HEK293 (cell line): ENCODE measurements at regions not wholly inside any gene's neighbourhood (a gene's known extent, or its start where the extent isn't known, plus 50 kb on each side); places are given as distances from the start of the nearest gene placed in this dataset.
"Not testable (repeated sequence)": the region's sequence is repeated elsewhere in the genome, so short reads cannot be mapped to it uniquely, and the experiment has no call there.

Experiments
- CTCF ChIA-PET: fragments of 350-600 bp; formaldehyde crosslinking; extraction: SDS; loops from one replicate; lab custom pipeline; 2021; ENCODE audit warnings: antibody characterized with exemption; lab: Yijun Ruan, JAX
- POLR2A ChIA-PET: fragments of 300-600 bp; formaldehyde crosslinking; extraction: SDS; loops from one replicate; lab custom pipeline; 2020; ENCODE audit warnings: antibody characterized with exemption, inconsistent platforms; lab: Yijun Ruan, JAX
- H3K27ac ChIP-seq: fragments of 200-500 bp; sonication (Bioruptor generic); 2 replicates; pipeline ENCODE4 v1.5.1; 2014; ENCODE audit warnings: low read depth, low read length, control low read depth, inconsistent platforms; ENCODE audit errors: extremely low read depth
- H3K36me3 ChIP-seq, 2 experiments: fragments of 200-500 bp in 1 of 2; sonication (Bioruptor generic) in 1 of 2; 1 replicate in 1 of 2; 2 replicates in 1 of 2; pipeline ENCODE4 v1.5.1; 2014 to 2017; ENCODE audit warnings: inconsistent platforms in 2 of 2, low read length in 2 of 2; ENCODE audit not compliant: control insufficient read depth in 2 of 2, insufficient read depth in 1 of 2
- H3K4me1 ChIP-seq: fragments of 200-500 bp; sonication (Bioruptor generic); 2 replicates; pipeline ENCODE4 v1.5.1; 2014; ENCODE audit warnings: mild to moderate bottlenecking, low read length, inconsistent platforms; ENCODE audit not compliant: control insufficient read depth, insufficient read depth
- H3K4me3 ChIP-seq: 2 replicates; pipeline ENCODE4 v1.5.1; 2011; ENCODE audit warnings: low read depth, mild to moderate bottlenecking, control low read depth, low read length, moderate library complexity
- H3K9me3 ChIP-seq: fragments of 200-500 bp; sonication (Bioruptor generic); 2 replicates; pipeline ENCODE4 v1.5.1; 2014; ENCODE audit warnings: low read depth, low read length, inconsistent platforms; ENCODE audit not compliant: control insufficient read depth, insufficient read depth
- KLF1 ChIP-seq: fragments of 450-650 bp; formaldehyde crosslinking; IDR thresholded peaks from 2 replicates; pipeline ENCODE4 v1.5.1; 2016; ENCODE audit warnings: missing biosample characterization, missing genetic modification characterization
- KLF8 ChIP-seq: fragments of 450-650 bp; formaldehyde crosslinking; IDR thresholded peaks from 2 replicates; pipeline ENCODE4 v1.5.1; 2016; ENCODE audit warnings: missing biosample characterization, missing genetic modification characterization
- RBAK ChIP-seq: fragments of 450-650 bp; formaldehyde crosslinking; IDR thresholded peaks from 2 replicates; pipeline ENCODE4 v1.5.1; 2016; ENCODE audit warnings: missing biosample characterization, missing genetic modification characterization
- SCRT2 ChIP-seq: fragments of 450-650 bp; formaldehyde crosslinking; IDR thresholded peaks from 2 replicates; pipeline ENCODE4 v1.5.1; 2016; ENCODE audit warnings: missing biosample characterization, missing genetic modification characterization
- SETDB1 ChIP-seq: IDR thresholded peaks from one replicate; pipeline ENCODE4 v1.6.1; 2017; ENCODE audit warnings: mild to moderate bottlenecking, low read length, moderate library complexity, mixed read lengths; ENCODE audit not compliant: insufficient read length
- SP3 ChIP-seq: fragments of 450-650 bp; formaldehyde crosslinking; IDR thresholded peaks from 2 replicates; pipeline ENCODE4 v1.5.1; 2016; ENCODE audit warnings: missing biosample characterization, missing genetic modification characterization
- SP7 ChIP-seq: fragments of 450-650 bp; formaldehyde crosslinking; IDR thresholded peaks from 2 replicates; pipeline ENCODE4 v1.5.1; 2016; ENCODE audit warnings: missing biosample characterization, missing genetic modification characterization
- TRIM28 ChIP-seq: IDR thresholded peaks from 2 replicates; pipeline ENCODE4 v1.6.1; 2011; ENCODE audit warnings: low read length, control low read depth, borderline replicate concordance
- ZBTB21 ChIP-seq: fragments of 450-650 bp; formaldehyde crosslinking; IDR thresholded peaks from 2 replicates; pipeline ENCODE4 v1.5.1; 2017; ENCODE audit warnings: missing biosample characterization, missing genetic modification characterization
- ZNF184 ChIP-seq: fragments of 450-650 bp; IDR thresholded peaks from 2 replicates; pipeline ENCODE4 v1.5.1; 2018; ENCODE audit warnings: missing biosample characterization, mild to moderate bottlenecking, missing genetic modification characterization
- ZNF24 ChIP-seq: fragments of 450-650 bp; formaldehyde crosslinking; IDR thresholded peaks from 2 replicates; pipeline ENCODE4 v1.5.1; 2016; ENCODE audit warnings: missing biosample characterization, missing genetic modification characterization
- ZNF26 ChIP-seq: fragments of 450-650 bp; formaldehyde crosslinking; IDR thresholded peaks from 2 replicates; pipeline ENCODE4 v1.5.1; 2016; ENCODE audit warnings: missing biosample characterization, missing genetic modification characterization
- ZNF366 ChIP-seq: fragments of 450-650 bp; formaldehyde crosslinking; conservative IDR thresholded peaks from 2 replicates; pipeline ENCODE4 v1.5.1; 2016; ENCODE audit warnings: missing biosample characterization, missing genetic modification characterization
- ZNF398 ChIP-seq: fragments of 450-650 bp; formaldehyde crosslinking; IDR thresholded peaks from 2 replicates; pipeline ENCODE4 v1.5.1; 2017; ENCODE audit warnings: missing biosample characterization, missing genetic modification characterization
- ZNF521 ChIP-seq: fragments of 450-650 bp; formaldehyde crosslinking; IDR thresholded peaks from 2 replicates; pipeline ENCODE4 v1.5.1; 2017; ENCODE audit warnings: missing biosample characterization, mild to moderate bottlenecking, missing genetic modification characterization
- ZNF555 ChIP-seq: fragments of 450-650 bp; formaldehyde crosslinking; conservative IDR thresholded peaks from 2 replicates; pipeline ENCODE4 v1.5.1; 2017; ENCODE audit warnings: missing biosample characterization, mild to moderate bottlenecking, missing genetic modification characterization, inconsistent platforms
- ZNF561 ChIP-seq: fragments of 450-650 bp; IDR thresholded peaks from 2 replicates; pipeline ENCODE4 v1.5.1; 2018; ENCODE audit warnings: missing biosample characterization, missing genetic modification characterization, borderline replicate concordance
- ZNF629 ChIP-seq: fragments of 450-650 bp; formaldehyde crosslinking; IDR thresholded peaks from 2 replicates; pipeline ENCODE4 v1.5.1; 2017; ENCODE audit warnings: missing biosample characterization, missing genetic modification characterization
- ZNF639 ChIP-seq: fragments of 450-650 bp; formaldehyde crosslinking; IDR thresholded peaks from 2 replicates; pipeline ENCODE4 v1.5.1; 2016; ENCODE audit warnings: missing biosample characterization, missing genetic modification characterization
- ZNF664 ChIP-seq: fragments of 450-650 bp; formaldehyde crosslinking; IDR thresholded peaks from 2 replicates; pipeline ENCODE4 v1.5.1; 2016; ENCODE audit warnings: missing biosample characterization, missing genetic modification characterization

GRCh38 chr12:9354009-9354754, 146.0 kb upstream of the PZP start:
- POLR2A ChIA-PET, result interaction anchor here (0.7 kb wide), 1 partner anchor 27 kb away, joined by 3 read pairs; no protein-coding TSS in a partner anchor
- not testable (repeated sequence) for H3K9me3 ChIP-seq, H3K4me1 ChIP-seq, H3K36me3 ChIP-seq, H3K4me3 ChIP-seq, H3K27ac ChIP-seq
- TF ChIP-seq ZBTB21 (tag by site-specific recombination) (peak; percentile 34; the same call in 1 of the 2 replicates), ZNF561 (0 out of 2 replicates have a peak, but pooled peaks have one; percentile 25), RBAK (tag by site-specific recombination) (0 out of 2 replicates have a peak, but pooled peaks have one; percentile 35), SP3 (tag by site-specific recombination) (peak; percentile 50), ZNF398 (peak; percentile 55; the same call in 1 of the 2 replicates), SP7 (0 out of 2 replicates have a peak, but pooled peaks have one; percentile 31), ZNF366 (tag by site-specific recombination) (peak; percentile 47), KLF8 (tag by site-specific recombination) (peak; percentile 73; the same call in 1 of the 2 replicates), ZNF24 (tag by site-specific recombination) (peak; percentile 59; the same call in 1 of the 2 replicates), ZNF629 (peak; percentile 30; the same call in 1 of the 2 replicates), ZNF184 (tag by site-specific recombination) (0 out of 2 replicates have a peak, but pooled peaks have one; percentile 32), SETDB1 (peak; percentile 95), ZNF26 (peak; percentile 25; the same call in 1 of the 2 replicates), ZNF639 (tag by site-specific recombination) (peak; percentile 85), ZNF555 (tag by site-specific recombination) (0 out of 2 replicates have a peak, but pooled peaks have one; percentile 11), TRIM28 (peak; percentile 57; the same call in 1 of the 2 replicates)
- CTCF ChIA-PET, result interaction anchor here (0.6 to 1.1 kb wide), 2 partner anchors 23 to 371 kb away, joined by 3 read pairs; no protein-coding TSS in a partner anchor

- POLR2A ChIA-PET, result no interaction called here
- Histone ChIP-seq H3K9me3 (no peaks in the 10 kb centered on the region), H3K4me1 (no peaks in the 10 kb centered on the region), H3K27ac (no peak overlapping the region), H3K4me3 (no peak overlapping the region), H3K36me3 (no peaks in the 10 kb centered on the region)
- CTCF ChIA-PET, result interaction anchor here (0.7 kb wide), 1 partner anchor 302 kb away, joined by 3 read pairs; no protein-coding TSS in a partner anchor
- TF ChIP-seq ZNF521, result no peak
- no peak for TF ChIP-seq KLF1 (tag by site-specific recombination)
- TF ChIP-seq ZNF664 (tag by site-specific recombination), result no peak
- no peak for TF ChIP-seq SCRT2 (tag by site-specific recombination)
- TF ChIP-seq ZNF26, result no peak
Observed at GRCh38 chr12:9351136-9351535, 142.9 kb upstream of the PZP start.
